ENCODE measurements at regions not wholly inside any gene's neighbourhood (a gene's known extent, or its start where the extent isn't known, plus 50 kb on each side); places are given as distances from the start of the nearest gene placed in this dataset.

DNA sequence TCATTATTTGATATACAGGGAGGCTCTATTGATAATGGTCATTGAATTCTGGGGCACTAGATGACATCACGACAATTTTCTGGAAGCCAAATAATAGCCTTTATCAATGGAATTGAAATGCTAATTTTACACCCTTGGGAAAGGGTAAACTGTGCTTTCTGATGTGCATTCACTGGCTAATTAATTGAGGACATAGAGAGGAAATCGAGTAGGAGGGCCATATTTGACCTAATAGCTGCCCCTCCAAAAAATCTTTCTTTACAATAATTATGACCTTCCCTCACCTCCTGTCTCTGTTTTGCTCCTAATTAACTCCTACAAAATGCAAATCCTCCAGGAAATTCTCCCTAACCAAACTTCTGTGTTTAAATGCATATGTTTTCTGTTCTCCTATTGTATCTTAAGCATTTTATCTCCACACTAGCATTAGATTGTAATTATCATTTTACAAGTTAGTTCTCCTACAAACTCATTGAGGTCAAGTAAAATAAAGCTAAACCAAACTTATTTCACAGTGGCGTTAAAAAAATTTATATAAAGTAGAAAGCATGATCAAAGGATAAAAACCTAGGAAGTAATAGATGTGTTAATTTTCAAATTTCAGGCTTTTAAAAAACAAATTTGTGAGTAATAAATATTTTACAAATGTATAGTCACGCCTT lies 1414.0 kb upstream of the AGA start:
- DNase-seq = no peak

DNA sequence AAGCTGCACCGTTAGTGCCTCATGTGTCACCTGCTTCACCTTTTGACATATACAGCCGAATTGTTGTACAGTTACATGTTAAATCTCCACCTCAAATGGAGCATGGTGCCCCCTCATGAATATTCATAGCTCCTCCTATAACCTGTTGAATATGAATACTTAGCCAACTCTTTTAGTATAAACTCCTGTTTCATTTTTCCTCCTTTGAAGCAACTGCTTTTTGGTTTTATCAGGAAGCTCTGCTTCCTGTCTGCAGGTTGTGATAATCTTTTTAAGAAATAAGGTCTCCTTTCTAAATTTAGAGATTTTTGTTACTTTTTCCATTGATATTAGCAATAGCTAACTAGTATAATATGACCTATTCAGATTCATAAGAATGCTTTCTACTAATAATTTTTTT lies 1429.2 kb upstream of the AGA start:
- no peak for DNase-seq

DNA sequence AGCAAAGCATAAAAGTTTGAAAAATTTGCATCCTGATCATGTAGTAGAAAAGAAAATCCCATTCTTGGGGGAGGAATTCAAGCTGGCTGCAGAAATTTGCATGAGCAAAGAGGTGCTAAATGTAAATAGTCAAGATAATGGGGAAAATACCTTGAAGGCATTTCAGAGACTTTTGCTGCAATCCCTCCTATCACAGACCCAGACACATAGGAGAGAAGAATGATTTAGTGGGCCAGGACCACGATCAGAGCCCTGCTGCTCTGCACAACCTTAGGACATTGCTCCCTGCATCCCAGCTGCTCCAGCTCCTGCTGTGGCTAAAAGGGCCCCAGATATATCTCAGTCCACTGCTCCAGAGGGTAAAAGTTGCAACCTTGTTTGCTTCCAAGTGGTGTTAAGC lies 1439.7 kb upstream of the AGA start:
- DNase-seq = no peak

DNA sequence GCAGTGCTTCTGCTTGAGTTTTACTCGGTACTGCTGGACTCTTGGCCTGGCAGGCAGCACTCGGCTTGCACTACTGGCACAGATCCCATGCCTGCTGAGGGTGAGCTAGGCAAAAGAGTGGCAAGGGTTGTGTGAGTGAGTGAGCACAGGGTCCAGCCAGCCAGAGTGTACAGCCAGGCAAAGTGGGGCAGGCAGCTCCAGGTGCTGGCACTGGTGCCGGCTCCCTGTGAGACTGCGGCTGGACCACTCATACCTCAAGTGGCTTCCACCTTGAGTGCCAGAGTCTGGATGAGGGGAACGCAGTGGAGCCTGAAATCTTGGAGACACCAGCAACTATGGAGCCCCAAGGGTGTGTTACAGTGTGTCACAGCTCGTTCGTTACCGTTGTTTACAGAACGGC lies 1451.9 kb upstream of the AGA start:
- no peak for DNase-seq

DNA sequence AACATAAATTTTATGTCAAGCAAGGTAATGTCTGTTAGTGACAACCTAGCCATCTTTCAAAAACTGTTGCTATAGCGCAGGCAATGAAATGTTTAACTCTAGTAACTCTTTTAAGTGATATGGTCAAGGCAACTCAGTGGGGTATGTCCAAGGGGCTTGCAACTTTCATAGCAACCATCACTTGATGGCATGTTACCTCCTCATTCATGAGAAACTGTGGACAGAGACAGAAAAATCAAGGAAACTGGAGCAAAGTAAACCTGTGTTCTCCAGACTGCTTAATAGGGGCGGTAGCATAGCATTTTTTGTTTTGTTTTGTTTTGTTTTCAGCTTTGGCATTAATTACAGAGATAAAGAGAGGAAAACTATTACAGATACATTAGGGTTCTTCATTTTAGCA lies 1456.8 kb upstream of the AGA start:
- no peak for DNase-seq

DNA sequence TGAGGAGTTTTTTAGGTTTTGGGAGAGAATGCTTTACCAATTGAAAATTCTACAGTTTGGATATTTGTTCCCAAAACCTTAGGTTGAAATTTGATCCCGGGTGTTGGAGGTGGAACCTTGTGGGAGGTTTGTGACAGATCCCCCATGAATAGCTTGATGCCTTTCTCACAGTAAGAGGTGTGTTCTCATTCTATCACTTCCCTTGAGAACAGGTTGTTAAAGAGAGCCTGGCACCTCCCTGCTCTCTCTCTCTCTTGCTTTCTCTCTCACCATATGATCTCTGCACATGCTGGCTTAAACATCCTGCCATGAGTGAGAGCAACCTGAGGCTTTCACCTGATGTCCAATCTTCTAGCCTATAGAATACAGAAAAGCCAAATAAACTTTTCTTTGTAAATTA lies 1475.5 kb upstream of the AGA start:
- no peak for DNase-seq

DNA sequence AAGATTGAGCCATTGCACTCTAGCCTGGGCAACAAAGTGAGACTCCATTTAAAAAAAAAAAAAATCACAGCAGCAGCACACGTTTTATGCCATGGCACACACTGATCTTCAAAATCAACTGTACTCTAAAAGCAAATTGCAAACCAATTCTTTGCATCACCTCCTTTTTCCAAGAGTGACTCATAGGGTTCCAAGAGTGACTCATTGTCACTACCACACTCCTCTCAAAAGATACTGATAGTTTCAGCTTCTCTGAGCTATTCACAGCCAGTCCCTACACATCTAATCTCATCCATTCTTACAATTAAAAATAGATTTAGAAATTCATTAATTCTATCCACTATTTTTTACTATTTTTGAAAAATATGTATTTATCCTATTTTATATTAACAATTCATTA lies 1494.9 kb upstream of the AGA start:
- no peak for DNase-seq

DNA sequence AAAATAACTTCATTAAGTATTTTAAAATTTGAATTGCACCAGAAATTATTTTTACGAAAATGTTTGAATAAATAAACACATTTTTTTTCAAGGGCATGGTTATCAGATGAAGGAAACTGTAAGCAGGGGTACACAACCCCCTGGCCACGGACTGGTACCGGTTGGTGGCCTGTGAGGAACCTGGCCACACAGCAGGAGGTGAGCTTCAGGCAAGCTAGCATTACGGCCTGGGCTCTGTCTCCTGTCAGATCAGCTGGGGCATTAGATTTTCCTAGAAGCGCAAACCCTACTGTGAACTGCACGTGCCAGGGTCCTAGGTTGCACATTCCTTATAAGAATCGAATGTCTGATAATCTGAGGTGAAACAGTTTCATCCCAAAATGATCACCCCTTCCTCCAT lies 1499.7 kb upstream of the AGA start:
- no peak for DNase-seq

DNA sequence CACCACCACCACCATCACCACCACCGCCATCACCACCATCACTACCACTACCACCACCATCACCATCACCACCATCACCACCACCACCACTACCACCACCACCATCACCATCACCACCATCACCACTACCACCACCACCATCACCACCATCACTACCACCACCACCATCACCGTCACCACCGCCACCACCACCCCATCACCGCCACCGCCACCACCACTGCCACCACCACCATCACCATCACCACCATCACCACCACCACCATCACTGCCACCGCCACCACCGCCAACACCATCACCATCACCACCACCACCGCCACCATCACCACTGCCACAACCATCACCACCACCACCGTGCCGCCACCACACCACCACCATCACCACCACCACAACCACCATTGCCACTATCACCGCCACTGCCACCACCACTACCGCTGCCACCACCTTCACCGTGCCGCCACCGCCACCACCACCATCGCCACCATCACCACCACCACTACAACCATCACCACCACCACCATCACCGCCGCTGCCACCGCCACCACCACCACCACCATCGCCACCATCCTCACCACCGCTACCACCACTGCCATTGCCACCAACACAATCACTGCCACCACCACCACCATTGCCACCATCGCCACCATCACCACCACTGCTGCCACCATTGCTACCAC lies 1511.3 kb upstream of the AGA start:
- DNase-seq = no peak

DNA sequence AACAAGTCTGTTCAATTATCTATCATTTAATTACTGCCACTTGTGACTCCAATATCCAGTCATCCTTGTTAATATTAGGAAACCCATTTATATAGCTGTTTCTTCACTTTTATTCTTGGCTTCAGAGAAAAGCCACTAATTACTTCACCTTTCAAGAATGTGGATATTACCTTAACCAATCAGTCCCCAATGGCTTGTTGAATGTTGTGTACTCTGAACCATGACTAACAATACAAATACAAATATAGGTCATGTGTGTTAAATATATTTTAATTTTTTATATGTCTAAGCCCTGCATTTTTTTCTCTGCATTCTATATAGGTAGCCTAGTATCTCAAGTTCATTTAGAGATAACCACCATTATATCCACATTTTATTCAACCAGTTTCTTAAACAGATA lies 1513.4 kb upstream of the AGA start:
- no peak for DNase-seq

DNA sequence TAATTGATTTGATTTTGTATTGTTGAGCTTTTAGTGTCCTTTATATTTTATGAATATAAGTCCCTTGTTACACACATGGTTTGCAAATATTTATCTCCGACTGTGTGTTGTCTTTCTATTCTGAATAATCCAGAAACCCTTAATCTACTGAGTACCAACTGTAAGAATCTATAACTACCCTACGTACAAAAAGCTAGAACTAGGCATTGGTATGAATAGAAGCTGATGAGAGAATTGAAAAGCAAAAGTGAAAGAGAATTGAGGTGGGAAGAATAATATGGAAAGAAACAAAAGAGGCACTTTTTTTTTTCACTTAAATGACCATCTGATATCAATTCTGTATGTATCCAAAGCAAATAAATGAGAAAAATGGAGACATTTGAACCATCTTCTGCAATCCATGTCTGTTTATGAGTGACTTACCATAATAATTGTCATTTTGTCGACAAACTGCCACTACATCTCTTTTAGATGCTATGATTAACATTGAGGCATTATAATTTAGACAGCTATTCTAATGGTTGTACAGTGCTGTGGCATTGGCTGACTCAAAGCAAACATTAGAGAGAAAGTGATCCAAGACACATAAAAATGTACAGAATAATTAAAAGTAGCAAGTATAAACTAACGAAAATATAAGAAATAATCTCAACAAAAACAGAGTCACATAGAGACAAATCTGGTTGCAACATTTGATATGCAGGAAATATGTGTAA lies 1516.6 kb upstream of the AGA start:
- no peak for DNase-seq

DNA sequence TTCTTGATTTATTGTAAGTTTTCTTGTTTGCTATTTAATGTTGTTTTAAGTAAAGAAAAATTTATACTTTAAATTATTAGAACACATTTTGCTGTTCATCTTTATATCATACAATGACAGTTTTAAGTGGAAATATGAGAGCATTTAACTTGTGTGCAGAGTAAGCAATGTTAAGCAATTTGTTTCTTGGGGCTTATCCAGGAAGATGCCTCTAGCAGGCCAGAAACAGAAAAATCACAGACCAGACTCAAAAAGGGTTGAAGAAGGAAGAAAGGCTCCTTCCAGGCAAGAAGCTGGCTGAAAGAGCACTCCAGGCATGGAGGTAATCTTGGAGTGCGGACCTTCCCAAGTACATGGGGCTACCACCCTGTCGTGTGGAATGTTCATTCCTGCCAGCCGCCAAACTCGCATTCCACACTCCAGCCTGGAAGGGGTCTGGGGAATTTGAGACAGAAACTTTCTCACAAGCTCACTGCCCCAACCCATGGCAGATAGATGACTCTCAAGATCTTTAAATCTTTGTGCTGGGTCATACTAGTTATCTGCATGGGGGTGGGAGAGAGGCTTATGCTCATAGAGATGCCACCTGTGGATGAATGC lies 1521.3 kb upstream of the AGA start:
- no peak for DNase-seq

DNA sequence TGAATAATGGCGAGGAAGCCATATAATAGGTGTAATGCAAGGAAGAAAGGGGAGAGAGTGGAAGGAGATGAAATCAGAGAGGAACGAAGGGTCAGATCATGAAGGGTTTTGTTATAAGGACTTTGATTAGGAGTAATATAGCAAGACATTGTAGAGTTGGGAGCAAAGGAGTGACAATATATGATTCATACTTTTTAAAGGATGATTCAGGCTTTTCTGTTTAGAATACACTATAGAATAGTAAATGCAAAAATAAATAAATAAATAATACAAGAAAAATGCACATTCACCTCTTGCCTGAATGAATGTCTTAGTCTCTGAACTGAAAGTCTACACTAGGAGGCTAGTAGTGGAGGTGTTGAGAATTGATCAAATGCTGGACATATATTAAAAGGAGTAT lies 1524.4 kb upstream of the AGA start:
- no peak for DNase-seq

DNA sequence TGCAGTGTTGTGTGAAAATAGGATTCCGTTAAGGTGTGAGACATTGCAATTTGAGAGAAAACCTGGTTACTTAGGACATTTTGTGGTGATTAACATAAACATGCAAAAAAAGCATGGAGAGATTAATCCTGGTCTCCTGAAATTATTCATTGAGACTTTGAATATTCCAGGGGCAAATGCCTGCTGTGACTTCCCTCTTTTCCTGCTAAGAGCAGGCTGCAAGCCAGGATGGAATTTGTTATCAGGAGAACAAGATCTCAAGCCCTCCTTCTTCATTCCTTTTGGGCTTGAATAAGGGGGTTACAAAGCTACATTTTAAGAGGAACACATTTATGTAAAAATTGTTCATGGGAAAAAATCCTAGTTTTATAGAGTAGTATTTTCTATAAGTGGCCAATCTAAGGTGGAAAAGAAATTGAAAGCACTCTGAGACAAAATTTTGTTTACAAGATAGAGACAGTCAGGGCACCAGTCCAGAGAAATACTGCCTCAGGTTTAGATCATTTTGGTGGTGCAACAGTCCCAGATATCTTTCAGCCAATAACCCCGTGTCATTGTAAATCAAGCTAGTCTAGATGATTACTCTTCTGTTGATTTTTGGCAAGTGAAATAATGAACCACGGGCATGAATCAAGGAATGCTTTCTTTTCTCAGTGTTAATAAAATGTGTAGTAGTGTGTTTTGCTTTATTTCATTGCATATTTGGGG lies 1528.3 kb upstream of the AGA start:
- no peak for DNase-seq

DNA sequence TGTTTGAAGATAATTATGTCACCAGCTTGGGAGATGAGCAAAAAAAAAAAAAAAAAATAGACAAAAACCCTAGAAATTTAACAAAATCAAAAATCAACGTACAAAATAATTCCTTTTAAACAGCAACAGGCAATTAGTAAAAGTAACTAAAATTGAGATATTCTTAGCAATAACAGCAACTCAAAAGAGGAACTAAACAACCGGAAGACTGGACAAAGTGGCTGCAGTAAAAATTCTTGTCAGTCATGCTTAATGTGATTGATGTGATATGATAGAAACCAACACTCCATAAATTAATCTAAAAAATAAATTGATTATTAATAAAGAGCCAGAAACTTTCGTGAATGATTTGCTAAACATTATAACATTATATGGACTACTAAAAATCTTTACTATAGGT lies 1534.6 kb upstream of the AGA start:
- no peak for DNase-seq

DNA sequence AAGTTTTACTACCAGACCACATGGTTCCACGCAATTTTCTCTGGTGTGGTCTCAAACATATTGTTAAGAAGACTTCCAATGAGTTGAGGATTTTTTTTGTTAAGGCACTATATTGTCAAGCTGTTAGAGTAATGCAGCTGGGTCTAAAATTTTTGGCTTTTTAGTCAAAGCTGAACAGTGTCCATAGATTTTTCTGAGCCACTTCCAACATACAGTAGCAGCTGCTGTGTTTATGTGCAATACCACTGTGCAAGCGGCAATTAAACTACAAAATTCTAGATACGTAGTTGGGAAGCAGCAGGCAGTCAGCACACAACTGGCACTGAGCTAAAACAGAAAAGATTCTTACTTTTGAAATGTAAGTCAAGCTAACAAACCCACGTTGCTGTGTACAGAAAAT lies 1551.1 kb upstream of the AGA start:
- no peak for DNase-seq

DNA sequence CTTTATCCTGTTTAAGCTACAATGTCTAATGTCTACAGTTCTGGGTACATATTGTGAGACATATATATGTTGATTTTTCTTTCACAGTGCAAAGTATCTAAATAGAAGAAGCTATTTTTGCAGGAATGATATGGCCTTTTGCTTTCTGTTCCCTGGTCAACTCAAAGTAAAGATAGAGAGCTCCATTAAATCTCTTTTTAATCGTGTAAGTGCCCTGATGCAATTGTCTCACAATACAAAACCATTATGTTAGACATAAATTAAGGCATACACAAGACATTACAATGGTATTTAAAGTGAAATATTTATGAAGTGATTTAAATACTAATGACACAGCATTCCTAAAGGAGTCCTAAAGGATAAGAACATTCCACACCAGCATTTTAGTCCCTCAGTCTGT lies 1559.7 kb upstream of the AGA start:
- DNase-seq = no peak

DNA sequence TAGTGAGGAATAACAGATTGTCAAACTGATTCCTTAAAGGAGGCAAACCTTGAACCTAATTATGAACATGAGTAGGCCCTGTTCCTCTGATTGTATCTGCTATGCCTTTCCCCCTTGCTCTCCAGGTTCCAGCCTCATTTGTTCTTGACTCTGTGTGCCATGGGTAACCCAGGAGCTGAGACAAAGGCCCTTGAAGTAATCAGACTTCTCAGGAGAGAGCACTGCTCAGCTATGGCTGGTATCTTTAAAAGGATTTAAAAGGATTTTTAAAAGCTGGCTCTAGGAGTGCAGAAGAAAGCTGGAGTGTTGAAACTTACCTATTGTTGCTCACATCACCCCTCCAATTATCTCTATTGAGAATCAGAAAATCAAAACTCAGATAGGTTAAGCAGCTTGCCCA lies 1565.5 kb upstream of the AGA start:
- peak; percentile 14 for DNase-seq

DNA sequence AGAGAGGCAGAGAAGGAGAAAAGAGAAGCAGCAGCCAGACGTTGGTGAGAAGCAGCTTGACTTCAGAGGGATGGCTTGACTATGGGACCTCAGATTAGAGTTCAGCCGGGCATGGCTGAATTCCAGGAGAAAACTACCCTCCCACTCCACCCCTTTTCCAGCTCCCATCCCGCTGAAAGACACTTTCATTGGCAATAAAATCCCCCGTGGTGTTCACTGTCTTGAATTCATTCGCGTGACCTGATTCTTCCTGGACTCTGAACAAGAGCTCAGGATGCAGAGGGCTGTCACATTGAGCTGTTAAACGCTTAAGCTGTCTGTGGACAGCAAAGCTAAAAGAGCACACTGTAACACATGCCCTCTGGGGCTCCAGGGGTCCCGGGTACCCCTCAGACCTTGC lies 1575.3 kb upstream of the AGA start:
- DNase-seq = no peak

DNA sequence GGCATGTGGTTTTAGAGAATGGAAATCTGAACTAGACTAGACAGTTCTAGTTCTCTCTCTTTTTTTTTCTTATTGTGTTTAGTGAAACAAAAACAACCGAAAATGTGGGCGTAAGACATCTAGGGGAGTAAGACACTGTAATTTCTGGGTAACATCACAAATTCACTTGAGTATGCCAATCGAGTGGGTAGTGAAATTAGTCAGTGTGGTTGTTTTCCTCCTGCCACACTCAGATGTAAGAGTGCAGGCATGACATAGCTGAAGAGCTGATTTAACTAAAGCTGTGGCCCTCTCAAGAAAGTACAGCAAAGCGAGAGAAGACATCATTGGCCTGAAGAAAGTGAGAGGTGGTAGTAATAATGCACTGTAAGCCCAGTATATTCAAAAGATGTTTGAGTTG lies 1585.3 kb upstream of the AGA start:
- no peak for DNase-seq

DNA sequence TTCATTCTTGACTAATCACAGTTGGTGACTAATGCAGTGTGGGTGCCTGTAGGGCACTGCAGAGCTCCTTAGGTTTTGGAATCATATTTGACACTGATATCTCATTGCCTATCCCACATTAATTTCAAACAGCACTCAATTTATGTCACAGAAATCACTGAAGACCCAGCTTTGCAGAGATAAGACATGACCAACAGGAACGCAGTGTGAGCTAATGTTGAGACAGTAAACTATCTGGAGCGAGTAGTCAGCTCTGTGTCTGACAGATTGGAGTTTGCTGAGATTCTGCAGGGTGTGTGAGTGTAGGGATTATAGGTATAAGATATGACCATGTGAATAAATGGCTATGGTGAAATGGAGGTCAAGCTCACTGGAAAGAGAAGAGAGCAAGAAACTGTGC lies 1586.1 kb upstream of the AGA start:
- no peak for DNase-seq

DNA sequence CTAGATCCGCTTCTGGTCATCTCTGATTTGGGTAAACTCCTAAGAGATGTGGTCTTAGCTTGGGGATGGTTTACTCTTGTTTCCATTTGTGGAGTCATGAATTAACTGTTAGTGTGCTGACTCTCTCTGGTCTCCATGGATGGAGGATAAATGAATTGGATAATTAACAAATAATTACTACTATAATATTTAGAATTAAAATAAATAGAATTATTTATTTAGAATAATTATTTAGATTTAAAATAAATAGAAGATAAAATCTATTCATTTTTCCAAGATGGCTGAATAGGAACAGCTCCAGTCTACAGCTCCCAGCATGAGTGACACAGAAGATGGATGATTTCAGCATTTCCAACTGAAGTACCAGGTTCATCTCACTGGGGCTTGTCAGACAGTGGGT lies 1587.4 kb upstream of the AGA start:
- no peak for DNase-seq

DNA sequence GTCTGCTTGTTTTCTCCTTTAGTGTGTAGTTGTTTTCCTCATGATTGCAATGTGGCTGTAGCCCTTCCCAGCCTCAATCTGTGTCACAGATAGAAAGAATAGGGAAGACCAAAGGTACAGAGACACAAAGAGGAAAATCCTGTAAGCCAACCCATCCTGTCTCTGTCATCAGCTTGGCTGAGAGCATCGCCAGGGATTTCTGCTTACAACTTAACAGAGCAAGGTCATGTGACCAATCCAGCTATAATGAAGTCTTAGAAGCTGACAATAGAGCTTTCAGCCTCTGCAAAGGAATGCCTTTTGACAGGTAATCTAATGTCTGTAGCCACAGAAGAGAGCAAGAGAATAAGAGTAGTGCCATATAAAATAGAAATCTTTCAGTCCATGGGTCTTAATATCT lies 1598.0 kb upstream of the AGA start:
- DNase-seq = no peak
